ENCODE measurements at regions not wholly inside any gene's neighbourhood (a gene's known extent, or its start where the extent isn't known, plus 50 kb on each side); places are given as distances from the start of the nearest gene placed in this dataset.

DNA sequence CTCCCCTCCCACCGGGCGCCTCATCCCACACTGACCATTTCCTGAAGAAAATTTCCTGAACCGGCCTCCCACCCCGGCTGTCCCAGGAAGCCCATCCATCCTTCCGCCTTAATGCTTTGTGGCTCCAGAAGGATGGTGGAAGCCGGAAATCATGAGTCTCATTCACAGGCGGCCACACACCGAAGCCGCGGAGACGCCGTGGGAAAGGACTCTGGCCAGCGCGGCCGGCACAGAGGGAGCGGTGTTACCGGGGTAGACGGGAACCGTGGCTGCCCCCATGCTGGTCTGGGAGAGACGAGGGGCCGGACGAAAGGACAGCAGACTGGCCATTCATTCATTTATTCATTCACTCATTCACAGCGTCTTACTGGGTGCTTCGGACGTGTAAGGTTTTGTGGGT lies 326.8 kb downstream of the SEC14L1 start:
- TF ChIP-seq POLR2A (IDR thresholded peaks at IDR 0.05): no peak
- TF ChIP-seq, protein P1, sequence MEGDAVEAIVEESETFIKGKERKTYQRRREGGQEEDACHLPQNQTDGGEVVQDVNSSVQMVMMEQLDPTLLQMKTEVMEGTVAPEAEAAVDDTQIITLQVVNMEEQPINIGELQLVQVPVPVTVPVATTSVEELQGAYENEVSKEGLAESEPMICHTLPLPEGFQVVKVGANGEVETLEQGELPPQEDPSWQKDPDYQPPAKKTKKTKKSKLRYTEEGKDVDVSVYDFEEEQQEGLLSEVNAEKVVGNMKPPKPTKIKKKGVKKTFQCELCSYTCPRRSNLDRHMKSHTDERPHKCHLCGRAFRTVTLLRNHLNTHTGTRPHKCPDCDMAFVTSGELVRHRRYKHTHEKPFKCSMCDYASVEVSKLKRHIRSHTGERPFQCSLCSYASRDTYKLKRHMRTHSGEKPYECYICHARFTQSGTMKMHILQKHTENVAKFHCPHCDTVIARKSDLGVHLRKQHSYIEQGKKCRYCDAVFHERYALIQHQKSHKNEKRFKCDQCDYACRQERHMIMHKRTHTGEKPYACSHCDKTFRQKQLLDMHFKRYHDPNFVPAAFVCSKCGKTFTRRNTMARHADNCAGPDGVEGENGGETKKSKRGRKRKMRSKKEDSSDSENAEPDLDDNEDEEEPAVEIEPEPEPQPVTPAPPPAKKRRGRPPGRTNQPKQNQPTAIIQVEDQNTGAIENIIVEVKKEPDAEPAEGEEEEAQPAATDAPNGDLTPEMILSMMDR (IDR thresholded peaks at IDR 0.05): no peak
- no peak for TF ChIP-seq EP300 (IDR thresholded peaks at IDR 0.05; ENCODE audit: low read depth)
- TF ChIP-seq POLR2AphosphoS5 (IDR thresholded peaks at IDR 0.05): no peak

Data from transverse colon (tissue), 4 donors.